B cell (primary cell): ENCODE measurements at regions not wholly inside any gene's neighbourhood (a gene's known extent, or its start where the extent isn't known, plus 50 kb on each side); places are given as distances from the start of the nearest gene placed in this dataset.

ENCODE experiments used
- ATAC-seq: fragments of 200-7000 bp; cut with Tn5 transposase; one replicate; pipeline ENCODE4 v1.10.0; 2021; ENCODE audit warnings: low read depth, mild to moderate bottlenecking, moderate number of reproducible peaks, moderate library complexity
- CTCF ChIA-PET: fragments of 350-600 bp; sonication (Branson Sonifier 250); formaldehyde crosslinking; loops from one replicate; lab custom pipeline; 2021; ENCODE audit warnings: antibody characterized with exemption, inconsistent platforms; lab: Charles Lee
- POLR2A ChIA-PET: fragments of 350-600 bp; sonication (Branson Sonifier 250); formaldehyde crosslinking; loops from one replicate; lab custom pipeline; 2021; ENCODE audit warnings: antibody characterized with exemption; lab: Charles Lee
- DNase-seq: peaks from one replicate; pipeline ENCODE4 v3.0.0; 2013
- H2AFZ ChIP-seq: 2 replicates; pipeline ENCODE4 v1.6.1; 2012; ENCODE audit warnings: mild to moderate bottlenecking, low read depth, low read length; ENCODE audit not compliant: insufficient read depth, poor library complexity, severe bottlenecking
- H3K27ac ChIP-seq, 2 donors: 1 replicate in 1 of 2; 2 replicates in 1 of 2; pipeline ENCODE4 v1.5.1; 2012 to 2013; ENCODE audit warnings: low read length in 2 of 2, mild to moderate bottlenecking in 2 of 2, moderate library complexity in 1 of 2
- H3K27me3 ChIP-seq, 4 experiments: fragments of 200-600 bp in 1 of 4; sonication (generic) in 1 of 4; replicated peaks in 1 of 4; 1 replicate in 2 of 4; 2 replicates in 2 of 4; pipeline versions ENCODE4 v1.6.1 to v1.7.0; 2013 to 2016; ENCODE audit warnings: low read length in 3 of 4, mild to moderate bottlenecking in 2 of 4, mixed read lengths in 1 of 4, moderate library complexity in 1 of 4; ENCODE audit not compliant: insufficient read depth in 4 of 4, control insufficient read depth in 3 of 4; ENCODE audit errors: control extremely low read depth in 1 of 4
- H3K36me3 ChIP-seq, 2 experiments: replicated peaks in 1 of 2; 1 replicate in 1 of 2; 2 replicates in 1 of 2; pipeline versions ENCODE4 v1.6.1 to v1.7.1; 2013; ENCODE audit warnings: low read length in 1 of 2; ENCODE audit not compliant: insufficient read depth in 2 of 2, control insufficient read depth in 1 of 2; ENCODE audit errors: control extremely low read depth in 1 of 2, extremely low read depth in 1 of 2
- H3K4me1 ChIP-seq, 2 donors: fragments of 200-600 bp in 1 of 2; sonication (generic) in 1 of 2; 1 replicate in 1 of 2; 2 replicates in 1 of 2; pipeline versions ENCODE4 v1.5.1 to v1.6.1; 2013 to 2017; ENCODE audit warnings: low read length in 2 of 2; ENCODE audit not compliant: control insufficient read depth in 2 of 2, insufficient read depth in 2 of 2
- H3K4me2 ChIP-seq: replicated peaks from 2 replicates; pipeline ENCODE3; 2012; ENCODE audit warnings: mild to moderate bottlenecking, low read depth, low read length; ENCODE audit not compliant: poor library complexity, severe bottlenecking
- H3K4me3 ChIP-seq, 5 experiments: fragments of 200-600 bp in 1 of 5; sonication (generic) in 1 of 5; 1 replicate in 3 of 5; 2 replicates in 2 of 5; pipeline versions ENCODE4 v1.5.1 to v1.7.0; 2011 to 2016; ENCODE audit warnings: low read length in 4 of 5, mild to moderate bottlenecking in 4 of 5, low read depth in 2 of 5, control low read depth in 1 of 5, moderate library complexity in 1 of 5; ENCODE audit not compliant: insufficient read depth in 1 of 5; ENCODE audit errors: control extremely low read depth in 1 of 5, extremely low read depth in 1 of 5
- H3K79me2 ChIP-seq: fragments of 200-600 bp; sonication (generic); one replicate; pipeline ENCODE4 v1.6.0; 2016; ENCODE audit warnings: low read length; ENCODE audit not compliant: control insufficient read depth, insufficient read depth
- H3K9ac ChIP-seq: fragments of 200-600 bp; sonication (generic); 2 replicates; pipeline ENCODE4 v1.6.1; 2017; ENCODE audit warnings: mild to moderate bottlenecking, low read length, moderate library complexity
- H3K9me3 ChIP-seq, 3 donors: one replicate each; pipeline versions ENCODE4 v1.6.1 to v1.7.1; 2013; ENCODE audit warnings: low read length in 2 of 3; ENCODE audit not compliant: control insufficient read depth in 2 of 3, insufficient read depth in 1 of 3; ENCODE audit errors: control extremely low read depth in 1 of 3
- H4K20me1 ChIP-seq: 2 replicates; pipeline ENCODE4 v1.6.0; 2012; ENCODE audit warnings: mild to moderate bottlenecking, low read length; ENCODE audit not compliant: insufficient read depth, control insufficient read depth, poor library complexity, severe bottlenecking
- H3K27ac Mint-ChIP-seq: one replicate; pipeline ENCODE4 v1.8.0; 2021; ENCODE audit warnings: mixed read lengths
- H3K27me3 Mint-ChIP-seq: one replicate; pipeline ENCODE4 v1.8.0; 2021; ENCODE audit warnings: mixed read lengths
- H3K4me1 Mint-ChIP-seq: one replicate; pipeline ENCODE4 v1.8.0; 2021; ENCODE audit warnings: mixed read lengths
- H3K4me3 Mint-ChIP-seq: one replicate; pipeline ENCODE4 v1.8.0; 2021; ENCODE audit warnings: mixed read lengths
- H3K9me3 Mint-ChIP-seq: one replicate; pipeline ENCODE4 v1.8.0; 2022; ENCODE audit warnings: mixed read lengths; ENCODE audit not compliant: insufficient read depth
- CTCF ChIP-seq: fragments of 200-600 bp; IDR thresholded peaks from one replicate; pipeline ENCODE4 v1.8.0; 2022; ENCODE audit warnings: antibody characterized with exemption, mild to moderate bottlenecking
- EZH2 ChIP-seq: IDR thresholded peaks from 2 replicates; pipeline ENCODE4 v1.6.1; 2012; ENCODE audit warnings: borderline replicate concordance, low read depth, mild to moderate bottlenecking, moderate library complexity, low read length; ENCODE audit not compliant: insufficient read depth, poor library complexity, severe bottlenecking
- WGBS: methylation state at CpG from one replicate; pipeline ENCODE4 v1.1.5; 2013; ENCODE audit warnings: missing lambda C conversion rate; ENCODE audit not compliant: insufficient coverage; 5-methylcytosine and 5-hydroxymethylcytosine counted together
- intact Hi-C: fragments of 100-400 bp; cut with micrococcal nuclease; formaldehyde crosslinking; loops from one replicate; pipeline ENCODE4 v1.10.0; 2022

GRCh38 chrY:8081151-8081550 is 1169.6 kb upstream of the AMELY start:
- Mint-ChIP-seq H3K27ac (no peak overlapping the region), H3K9me3 (peaks cover 3% of the 10 kb centered on the region), H3K4me1 (no peaks in the 10 kb centered on the region), H3K4me3 (no peak overlapping the region), H3K27me3 (no peaks in the 10 kb centered on the region)
- Histone ChIP-seq H2AFZ (no peak overlapping the region), H3K9ac (no peak overlapping the region), H3K4me1 (no peaks in the 10 kb centered on the region), H3K27ac (no peak overlapping the region), H3K79me2 (no peaks in the 10 kb centered on the region), H3K9me3 (peaks cover 0 to 5% (median 0%) of the 10 kb centered on the region in 3 donors), H3K36me3 (no peaks in the 10 kb centered on the region), H3K27me3 (no peaks in the 10 kb centered on the region), H3K4me2 (no peak overlapping the region), H3K4me3 (no peak overlapping the region), H4K20me1 (no peaks in the 10 kb centered on the region)
- ATAC-seq (no peak), DNase-seq (no peak)
- CTCF ChIA-PET = no interaction called here
- POLR2A ChIA-PET = no interaction called here
- TF ChIP-seq EZH2 (no peak), CTCF (no peak)
- intact Hi-C loops = no loop called here

GRCh38 chrY:8065220-8065619 is 1153.7 kb upstream of the AMELY start:
- Mint-ChIP-seq H3K9me3 (no peaks in the 10 kb centered on the region), H3K4me3 (no peak overlapping the region), H3K27ac (no peak overlapping the region), H3K4me1 (no peaks in the 10 kb centered on the region), H3K27me3 (no peaks in the 10 kb centered on the region)
- Histone ChIP-seq H3K27ac (no peak overlapping the region), H3K36me3 (no peaks in the 10 kb centered on the region), H3K9me3 (no peaks in the 10 kb centered on the region), H3K79me2 (no peaks in the 10 kb centered on the region), H3K9ac (no peak overlapping the region), H3K4me3 (no peak overlapping the region), H3K4me1 (no peaks in the 10 kb centered on the region), H3K27me3 (no peaks in the 10 kb centered on the region), H2AFZ (no peak overlapping the region), H4K20me1 (no peaks in the 10 kb centered on the region), H3K4me2 (no peak overlapping the region)
- CTCF ChIA-PET = no interaction called here
- DNase-seq = no peak
- WGBS = no CpG with 5 or more reads among the region's 2 CpGs
- no peak for ATAC-seq
- POLR2A ChIA-PET = no interaction called here
- TF ChIP-seq EZH2 (no peak), CTCF (no peak)
- intact Hi-C loops = no loop called here
